ENCODE measurements at regions not wholly inside any gene's neighbourhood (a gene's known extent, or its start where the extent isn't known, plus 50 kb on each side); places are given as distances from the start of the nearest gene placed in this dataset.
"Not testable (repeated sequence)": the region's sequence is repeated elsewhere in the genome, so short reads cannot be mapped to it uniquely, and the experiment has no call there.

DNA sequence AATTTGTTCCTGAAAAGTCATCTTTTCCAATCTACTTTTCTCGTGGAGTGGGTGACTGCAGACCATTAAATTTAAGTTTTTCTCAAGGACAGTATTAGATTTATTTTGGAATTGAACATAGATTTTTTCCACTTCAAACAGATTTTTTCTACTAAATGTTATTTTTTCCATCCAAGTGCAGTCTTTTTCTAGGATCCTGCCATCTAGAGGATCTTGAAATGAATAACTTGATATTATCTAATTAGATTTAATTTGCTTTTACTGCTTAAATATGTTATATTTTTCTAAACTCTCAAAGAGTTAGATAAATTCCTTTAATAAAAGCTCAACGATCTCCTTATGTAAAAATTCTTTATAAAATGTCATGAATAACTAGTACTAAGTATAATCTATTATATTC is 136.9 kb upstream of the PRR16 start:
- ATAC-seq (no peak), DNase-seq (ENCODE audit: missing footprints) (no peak)
- intact Hi-C loops (cut with DNase I), result no loop called here

DNA sequence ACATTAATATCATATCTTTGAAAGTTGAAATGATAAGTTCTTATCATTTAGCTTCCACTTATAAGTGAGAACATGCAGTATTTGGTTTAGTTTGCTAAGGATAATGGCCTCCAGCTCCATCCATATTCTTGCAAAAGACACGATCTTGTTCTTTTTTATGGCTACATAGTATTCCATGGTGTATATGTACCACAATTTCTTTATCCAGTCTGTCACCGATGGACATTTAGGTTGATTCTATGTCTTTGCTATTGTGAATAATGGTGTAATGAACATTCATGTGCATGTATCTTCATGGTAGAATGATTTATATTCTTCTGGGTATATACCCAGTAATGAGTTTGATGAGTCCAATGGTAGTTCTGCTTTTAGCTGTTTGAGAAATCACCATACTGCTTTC is 135.0 kb upstream of the PRR16 start:
- DNase-seq (ENCODE audit: missing footprints), result no peak
- no peak for ATAC-seq
- intact Hi-C loops (cut with DNase I), result no loop called here

GRCh38 chr5:120330558-120330957 is 133.5 kb upstream of the PRR16 start:
- DNase-seq (ENCODE audit: missing footprints) (no peak), ATAC-seq (no peak)
- intact Hi-C loops (cut with DNase I), result no loop called here

- DNase-seq (ENCODE audit: missing footprints), result no peak
- no peak for ATAC-seq
- intact Hi-C loops (cut with DNase I), result no loop called here
Measured at GRCh38 chr5:120344181-120344580, 119.9 kb upstream of the PRR16 start.

DNA sequence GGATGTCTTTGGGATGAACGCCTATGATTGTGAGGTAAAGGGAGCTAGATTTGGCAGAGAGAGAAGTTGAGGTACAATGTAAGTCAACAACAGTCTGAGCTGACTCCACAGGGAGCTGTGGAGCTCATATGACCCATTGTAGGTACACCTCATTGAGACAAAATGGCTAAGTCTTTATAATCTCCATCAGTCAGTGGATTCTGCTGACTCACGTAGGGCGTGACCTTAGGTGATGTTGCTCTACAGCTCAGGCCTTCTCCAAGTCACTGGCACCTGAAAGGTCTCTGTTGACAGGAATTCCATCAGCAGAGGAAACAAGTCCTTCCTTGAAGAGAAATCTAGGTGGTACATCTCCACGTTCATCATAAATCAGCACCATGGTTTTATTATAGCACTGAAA is 118.2 kb upstream of the PRR16 start:
- ATAC-seq, result no peak
- DNase-seq (ENCODE audit: missing footprints), result no peak
- intact Hi-C loops (cut with DNase I), result no loop called here

GRCh38 chr5:120351071-120351470 is 113.0 kb upstream of the PRR16 start:
- intact Hi-C loops (cut with DNase I); DNase-seq (ENCODE audit: missing footprints); ATAC-seq: not testable (repeated sequence)

DNA sequence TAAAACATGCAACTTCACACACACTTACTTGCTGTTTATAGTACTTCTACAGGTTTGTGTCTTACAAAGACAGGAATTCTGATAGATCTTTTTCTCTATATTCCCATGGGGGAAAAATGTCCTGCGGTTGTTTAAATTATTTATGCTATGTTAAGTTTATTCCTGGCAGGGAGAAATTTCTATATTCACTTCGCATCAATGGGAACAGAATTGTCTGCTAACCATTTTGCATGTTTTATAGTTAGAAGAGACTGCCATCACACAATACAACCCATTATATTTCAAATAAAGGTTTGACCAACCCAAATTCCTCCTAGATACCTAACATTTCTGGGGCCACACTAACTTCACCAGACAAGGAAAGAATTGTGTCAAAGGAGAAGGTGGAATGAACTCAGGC is 110.0 kb upstream of the PRR16 start:
- DNase-seq (ENCODE audit: missing footprints) (no peak), ATAC-seq (no peak)
- intact Hi-C loops (cut with DNase I), result no loop called here

GRCh38 chr5:120358949-120359348 is 105.2 kb upstream of the PRR16 start:
- intact Hi-C loops (cut with DNase I), result no loop called here
- ATAC-seq (no peak), DNase-seq (ENCODE audit: missing footprints) (no peak)

DNA sequence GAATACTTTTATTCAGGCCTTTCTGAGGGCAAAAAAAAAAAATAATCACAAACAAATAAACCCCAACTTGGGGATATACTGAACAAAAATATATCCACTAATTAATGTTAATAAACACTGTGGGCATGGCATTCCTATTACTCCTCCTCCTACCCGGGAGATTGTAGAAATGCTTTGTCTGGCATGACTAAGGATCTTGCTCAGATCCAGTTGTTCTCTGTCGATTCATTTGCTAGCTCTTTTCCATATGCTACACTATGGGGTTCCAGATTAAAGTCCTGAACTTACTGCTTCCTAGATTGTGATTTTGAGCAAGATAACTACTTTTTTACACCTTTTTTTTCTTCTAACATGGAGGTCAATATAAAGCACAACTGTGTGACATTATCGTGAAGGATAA is 102.2 kb upstream of the PRR16 start:
- DNase-seq (ENCODE audit: missing footprints) (no peak), ATAC-seq (no peak)
- intact Hi-C loops (cut with DNase I), result no loop called here

DNA sequence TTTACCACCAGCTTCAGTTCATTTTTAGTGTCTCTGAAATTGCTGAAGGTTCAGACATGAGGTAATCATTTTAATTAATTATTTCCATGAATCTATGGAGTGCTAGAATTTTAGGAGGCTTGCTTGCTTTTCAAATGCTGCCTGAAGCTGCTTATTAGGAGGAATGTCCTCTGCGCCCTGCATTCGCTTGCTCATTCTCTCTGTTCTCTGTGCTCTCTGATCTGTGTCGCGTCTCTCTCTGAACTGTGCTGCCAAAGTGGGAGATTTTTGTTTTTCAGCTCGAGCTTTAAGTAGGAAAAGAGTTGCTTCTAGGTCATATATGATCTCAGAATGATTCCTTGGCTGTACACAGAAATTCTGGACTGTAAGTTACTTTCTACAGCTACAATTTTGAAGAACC is 101.7 kb upstream of the PRR16 start:
- ATAC-seq (no peak), DNase-seq (ENCODE audit: missing footprints) (no peak)
- intact Hi-C loops (cut with DNase I), result no loop called here

GRCh38 chr5:120365656-120366446 is 98.2 kb upstream of the PRR16 start:
- intact Hi-C loops (cut with DNase I), result no loop called here
- no peak for ATAC-seq
- DNase-seq (ENCODE audit: missing footprints), result no peak

GRCh38 chr5:120367896-120368634 is 96.0 kb upstream of the PRR16 start:
- ATAC-seq, result no peak
- intact Hi-C loops (cut with DNase I), result no loop called here
- peak; percentile 60 for DNase-seq (ENCODE audit: missing footprints)

- intact Hi-C loops (cut with DNase I), result no loop called here
- DNase-seq (ENCODE audit: missing footprints), result no peak
- no peak for ATAC-seq
Measured at GRCh38 chr5:120368923-120369715, 95.0 kb upstream of the PRR16 start.

DNA sequence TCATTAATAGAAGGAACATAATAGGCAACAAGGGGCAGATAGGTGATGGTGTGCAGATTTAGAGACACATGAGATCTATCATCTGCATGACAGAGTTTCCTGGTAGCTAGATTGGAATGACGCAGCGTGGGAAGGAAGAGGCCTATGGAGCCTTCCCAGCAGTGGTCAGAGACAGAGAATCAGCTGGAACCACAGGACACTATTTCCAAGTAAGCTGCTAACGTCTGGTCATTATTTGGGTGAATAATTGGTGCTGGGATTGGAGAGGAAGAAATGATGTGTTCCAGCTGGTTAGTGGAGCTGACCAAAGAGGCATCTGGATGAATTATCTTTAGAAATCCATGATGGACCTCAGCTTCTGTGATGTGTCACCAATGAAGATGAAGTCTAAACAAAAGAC is 91.2 kb upstream of the PRR16 start:
- DNase-seq (ENCODE audit: missing footprints) (no peak), ATAC-seq (no peak)
- intact Hi-C loops (cut with DNase I), result no loop called here

GRCh38 chr5:120375248-120375647 is 88.9 kb upstream of the PRR16 start:
- ATAC-seq (no peak), DNase-seq (ENCODE audit: missing footprints) (no peak)
- intact Hi-C loops (cut with DNase I), result no loop called here

GRCh38 chr5:120380644-120381043 is 83.5 kb upstream of the PRR16 start:
- no peak for ATAC-seq
- intact Hi-C loops (cut with DNase I), result no loop called here
- no peak for DNase-seq (ENCODE audit: missing footprints)

- intact Hi-C loops (cut with DNase I), result no loop called here
- ATAC-seq, result no peak
- no peak for DNase-seq (ENCODE audit: missing footprints)
Measured at GRCh38 chr5:120382833-120383232, 81.3 kb upstream of the PRR16 start.

DNA sequence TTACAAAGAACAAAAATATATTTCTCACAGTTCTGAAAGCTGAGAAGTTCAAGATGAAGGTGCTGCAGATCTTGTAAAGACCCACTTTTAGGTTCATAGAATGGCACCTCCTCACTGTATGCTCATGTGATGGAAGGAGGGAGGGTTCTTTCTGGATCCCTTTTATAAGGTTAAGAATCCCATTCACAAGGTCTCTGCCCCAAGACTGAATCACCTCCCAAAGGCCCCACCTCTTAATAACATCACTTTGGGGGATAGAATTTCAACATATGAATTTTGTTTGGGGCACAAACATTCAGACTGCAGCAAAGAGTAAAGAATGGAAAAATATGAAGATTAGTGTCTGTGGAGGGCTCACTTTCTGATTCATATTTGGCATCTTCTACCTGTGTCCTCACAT is 77.1 kb upstream of the PRR16 start:
- DNase-seq (ENCODE audit: missing footprints), result no peak
- intact Hi-C loops (cut with DNase I), result no loop called here
- ATAC-seq, result no peak

GRCh38 chr5:120388016-120388781 is 75.9 kb upstream of the PRR16 start:
- intact Hi-C loops (cut with DNase I), result no loop called here
- ATAC-seq (peak; percentile 77), DNase-seq (ENCODE audit: missing footprints) (no peak)
